Right lobe of liver (tissue), 4 donors: ENCODE measurements at regions not wholly inside any gene's neighbourhood (a gene's known extent, or its start where the extent isn't known, plus 50 kb on each side); places are given as distances from the start of the nearest gene placed in this dataset.

Source experiments
- CTCF ChIP-seq, 4 donors: fragments of 200-600 bp in 3 of 4; fragments of 450-650 bp in 1 of 4; IDR thresholded peaks; one replicate each; pipeline versions ENCODE4 v1.5.1 to v1.8.0; 2016 to 2022; ENCODE audit warnings: antibody characterized with exemption in 4 of 4, mild to moderate bottlenecking in 2 of 4
- POLR2A ChIP-seq: fragments of 450-650 bp; IDR thresholded peaks from one replicate; pipeline ENCODE4 v1.6.1; 2017; ENCODE audit warnings: antibody characterized with exemption, mild to moderate bottlenecking
- donor health status: DM: no; HTN: no; CAD: no.
- donor health status: DM: no; HTN: no; CAD: no.
- donor health status: DM: no; HTN: yes; CAD: no.

- TF ChIP-seq POLR2A: no peak
- no peak for TF ChIP-seq CTCF (IDR thresholded peaks at IDR 0.05)
These were observed 134.2 kb downstream of the LMO4 start for GRCh38 chr1:87462894-87463293.
